DOHH2 (cell line): ENCODE measurements at regions not wholly inside any gene's neighbourhood (a gene's known extent, or its start where the extent isn't known, plus 50 kb on each side); places are given as distances from the start of the nearest gene placed in this dataset.

Experiments used
- H3F3A ChIP-seq: fragments of 200-600 bp; sonication (generic), shearing (Covaris generic); 2 replicates; pipeline ENCODE4 v1.6.0; 2016; ENCODE audit warnings: antibody characterized with exemption, mild to moderate bottlenecking; ENCODE audit not compliant: control insufficient read depth, insufficient read depth
- H3K27ac ChIP-seq: fragments of 200-600 bp; sonication (generic); 2 replicates; pipeline ENCODE4 v1.5.1; 2014; ENCODE audit warnings: low read depth, mild to moderate bottlenecking, low read length, moderate library complexity
- H3K27me3 ChIP-seq: fragments of 200-600 bp; sonication (generic); 2 replicates; pipeline ENCODE4 v1.6.1; 2014; ENCODE audit warnings: mild to moderate bottlenecking, low read length, mixed read lengths; ENCODE audit not compliant: control insufficient read depth
- H3K36me3 ChIP-seq: fragments of 200-600 bp; sonication (generic); 2 replicates; pipeline ENCODE4 v1.6.1; 2014; ENCODE audit warnings: mild to moderate bottlenecking, low read length, moderate library complexity, mixed read lengths; ENCODE audit not compliant: control insufficient read depth
- H3K4me1 ChIP-seq: fragments of 200-600 bp; sonication (generic); 2 replicates; pipeline ENCODE4 v1.6.1; 2014; ENCODE audit warnings: mild to moderate bottlenecking, low read length, mixed read lengths; ENCODE audit not compliant: control insufficient read depth
- H3K4me2 ChIP-seq: fragments of 200-600 bp; sonication (generic); 2 replicates; pipeline ENCODE4 v1.6.0; 2014; ENCODE audit warnings: mild to moderate bottlenecking, low read length, moderate library complexity
- H3K4me3 ChIP-seq: fragments of 200-600 bp; sonication (generic); 2 replicates; pipeline ENCODE4 v1.5.1; 2014; ENCODE audit warnings: mild to moderate bottlenecking, low read length, mixed read lengths
- H3K79me2 ChIP-seq: fragments of 200-600 bp; sonication (generic); 2 replicates; pipeline ENCODE4 v1.6.1; 2014; ENCODE audit warnings: mild to moderate bottlenecking, low read length, mixed read lengths; ENCODE audit not compliant: control insufficient read depth
- H3K9me2 ChIP-seq: fragments of 200-600 bp; sonication (generic); replicated peaks from 2 replicates; pipeline ENCODE4 v1.6.1; 2014; ENCODE audit warnings: mild to moderate bottlenecking, low read length, mixed read lengths; ENCODE audit not compliant: control insufficient read depth
- H3K9me3 ChIP-seq: fragments of 200-600 bp; sonication (generic); 2 replicates; pipeline ENCODE4 v1.6.1; 2014; ENCODE audit warnings: antibody characterized with exemption, low read length, mixed read lengths; ENCODE audit not compliant: control insufficient read depth, insufficient read depth
- H4K20me1 ChIP-seq: fragments of 200-600 bp; sonication (generic); 2 replicates; pipeline ENCODE4 v1.6.0; 2014; ENCODE audit warnings: low read depth, mild to moderate bottlenecking, antibody characterized with exemption, low read length, moderate library complexity; ENCODE audit not compliant: control insufficient read depth, insufficient read depth
- EZH2phosphoT487 ChIP-seq: fragments of 200-600 bp; sonication (generic); IDR thresholded peaks from 2 replicates; pipeline ENCODE4 v1.6.1; 2017; ENCODE audit warnings: borderline replicate concordance, mild to moderate bottlenecking, antibody characterized with exemption, low read length, moderate library complexity, mixed read lengths
- TF ChIP-seq, protein P1 (sequence below): fragments of 200-600 bp; sonication (generic); IDR thresholded peaks from one replicate; pipeline ENCODE4 v1.5.1; 2014; ENCODE audit warnings: antibody characterized with exemption, mild to moderate bottlenecking, low read depth, low read length; ENCODE audit not compliant: poor library complexity, severe bottlenecking

GRCh38 chr7:33674804-33675411 is 230.4 kb upstream of the BMPER start:
- Histone ChIP-seq H3K27me3 (no peaks in the 10 kb centered on the region), H3K4me3 (no peak overlapping the region), H3K9me2 (no peaks in the 10 kb centered on the region; the same call in 1 of the 2 replicates), H3K36me3 (no peaks in the 10 kb centered on the region; the same call in 1 of the 2 replicates), H4K20me1 (no peaks in the 10 kb centered on the region), H3K79me2 (no peaks in the 10 kb centered on the region), H3K27ac (no peak overlapping the region), H3K4me2 (no peak overlapping the region), H3K9me3 (no peaks in the 10 kb centered on the region), H3F3A (peaks cover 12% of the 10 kb centered on the region), H3K4me1 (peaks cover 47% of the 10 kb centered on the region)
- TF ChIP-seq EZH2phosphoT487, result no peak
- TF ChIP-seq, protein P1, sequence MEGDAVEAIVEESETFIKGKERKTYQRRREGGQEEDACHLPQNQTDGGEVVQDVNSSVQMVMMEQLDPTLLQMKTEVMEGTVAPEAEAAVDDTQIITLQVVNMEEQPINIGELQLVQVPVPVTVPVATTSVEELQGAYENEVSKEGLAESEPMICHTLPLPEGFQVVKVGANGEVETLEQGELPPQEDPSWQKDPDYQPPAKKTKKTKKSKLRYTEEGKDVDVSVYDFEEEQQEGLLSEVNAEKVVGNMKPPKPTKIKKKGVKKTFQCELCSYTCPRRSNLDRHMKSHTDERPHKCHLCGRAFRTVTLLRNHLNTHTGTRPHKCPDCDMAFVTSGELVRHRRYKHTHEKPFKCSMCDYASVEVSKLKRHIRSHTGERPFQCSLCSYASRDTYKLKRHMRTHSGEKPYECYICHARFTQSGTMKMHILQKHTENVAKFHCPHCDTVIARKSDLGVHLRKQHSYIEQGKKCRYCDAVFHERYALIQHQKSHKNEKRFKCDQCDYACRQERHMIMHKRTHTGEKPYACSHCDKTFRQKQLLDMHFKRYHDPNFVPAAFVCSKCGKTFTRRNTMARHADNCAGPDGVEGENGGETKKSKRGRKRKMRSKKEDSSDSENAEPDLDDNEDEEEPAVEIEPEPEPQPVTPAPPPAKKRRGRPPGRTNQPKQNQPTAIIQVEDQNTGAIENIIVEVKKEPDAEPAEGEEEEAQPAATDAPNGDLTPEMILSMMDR, result no peak

- Histone ChIP-seq H4K20me1 (no peaks in the 10 kb centered on the region), H3K4me1 (peaks cover 21% of the 10 kb centered on the region), H3K9me2 (no peaks in the 10 kb centered on the region; the same call in 1 of the 2 replicates), H3K9me3 (no peaks in the 10 kb centered on the region), H3K4me2 (no peak overlapping the region), H3K4me3 (no peak overlapping the region), H3F3A (peaks cover 4% of the 10 kb centered on the region; the same call in 1 of the 2 replicates), H3K27me3 (no peaks in the 10 kb centered on the region), H3K79me2 (no peaks in the 10 kb centered on the region), H3K27ac (no peak overlapping the region), H3K36me3 (no peaks in the 10 kb centered on the region; the same call in 1 of the 2 replicates)
- TF ChIP-seq, protein P1, result no peak
- TF ChIP-seq EZH2phosphoT487, result no peak
Measured at GRCh38 chr7:33677556-33677955, 227.8 kb upstream of the BMPER start.

DNA sequence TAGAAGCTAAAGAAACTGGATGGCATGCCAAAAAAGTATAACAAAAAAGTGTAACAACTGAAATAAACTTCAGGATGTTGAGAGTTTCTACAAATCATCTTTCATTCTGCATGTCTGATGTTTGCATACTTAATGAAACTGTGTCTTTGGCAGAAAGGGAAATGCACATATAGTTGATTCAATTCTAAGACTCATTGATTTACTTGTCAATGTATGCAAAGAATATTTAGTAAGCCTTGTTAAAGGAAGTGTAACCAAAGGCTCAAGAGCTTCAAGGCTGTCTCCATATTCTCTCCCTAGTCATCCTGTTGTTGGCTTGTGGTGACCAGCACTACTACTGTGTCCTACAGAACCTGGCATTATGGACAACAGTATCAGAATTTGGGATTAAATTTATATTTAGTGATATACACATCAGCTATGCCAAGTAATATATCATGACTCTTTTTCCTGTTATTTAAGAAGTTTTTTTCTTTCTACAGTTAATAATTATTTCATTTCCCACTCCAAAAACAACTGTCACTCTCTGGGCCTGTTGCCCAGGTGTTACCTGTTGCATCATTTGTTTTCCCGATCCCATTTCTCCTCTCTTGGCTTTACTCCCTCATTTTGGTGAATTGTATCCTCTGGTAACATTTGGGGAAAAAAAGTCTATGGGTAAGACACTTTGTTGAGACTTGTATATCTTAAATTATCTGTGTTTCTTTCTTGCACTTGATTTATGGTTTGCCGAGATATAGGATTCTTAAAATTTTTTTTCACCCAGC is 226.6 kb upstream of the BMPER start:
- H3K4me1 ChIP-seq, result peaks cover 9% of the 10 kb centered on the region
- H3F3A ChIP-seq, result no peaks in the 10 kb centered on the region
- H3K9me2 ChIP-seq, result no peaks in the 10 kb centered on the region; the same call in 1 of the 2 replicates
- no peak overlapping the region for H3K27ac ChIP-seq
- no peaks in the 10 kb centered on the region for H3K36me3 ChIP-seq
- H3K9me3 ChIP-seq, result no peaks in the 10 kb centered on the region
- no peak overlapping the region for H3K4me3 ChIP-seq
- no peaks in the 10 kb centered on the region for H4K20me1 ChIP-seq
- no peak overlapping the region for H3K4me2 ChIP-seq
- no peaks in the 10 kb centered on the region for H3K27me3 ChIP-seq
- TF ChIP-seq, protein P1, result no peak
- TF ChIP-seq EZH2phosphoT487, result no peak
- H3K79me2 ChIP-seq, result no peaks in the 10 kb centered on the region
